HG03108 (cell line): ENCODE measurements at regions not wholly inside any gene's neighbourhood (a gene's known extent, or its start where the extent isn't known, plus 50 kb on each side); places are given as distances from the start of the nearest gene placed in this dataset.
"Not testable (repeated sequence)": the region's sequence is repeated elsewhere in the genome, so short reads cannot be mapped to it uniquely, and the experiment has no call there.

Source experiments
- ATAC-seq: cut with Tn5 transposase; IDR thresholded peaks from one replicate; pipeline ENCODE4 v1.9.1; 2021; ENCODE audit warnings: moderate library complexity; ENCODE audit not compliant: unreplicated experiment

DNA sequence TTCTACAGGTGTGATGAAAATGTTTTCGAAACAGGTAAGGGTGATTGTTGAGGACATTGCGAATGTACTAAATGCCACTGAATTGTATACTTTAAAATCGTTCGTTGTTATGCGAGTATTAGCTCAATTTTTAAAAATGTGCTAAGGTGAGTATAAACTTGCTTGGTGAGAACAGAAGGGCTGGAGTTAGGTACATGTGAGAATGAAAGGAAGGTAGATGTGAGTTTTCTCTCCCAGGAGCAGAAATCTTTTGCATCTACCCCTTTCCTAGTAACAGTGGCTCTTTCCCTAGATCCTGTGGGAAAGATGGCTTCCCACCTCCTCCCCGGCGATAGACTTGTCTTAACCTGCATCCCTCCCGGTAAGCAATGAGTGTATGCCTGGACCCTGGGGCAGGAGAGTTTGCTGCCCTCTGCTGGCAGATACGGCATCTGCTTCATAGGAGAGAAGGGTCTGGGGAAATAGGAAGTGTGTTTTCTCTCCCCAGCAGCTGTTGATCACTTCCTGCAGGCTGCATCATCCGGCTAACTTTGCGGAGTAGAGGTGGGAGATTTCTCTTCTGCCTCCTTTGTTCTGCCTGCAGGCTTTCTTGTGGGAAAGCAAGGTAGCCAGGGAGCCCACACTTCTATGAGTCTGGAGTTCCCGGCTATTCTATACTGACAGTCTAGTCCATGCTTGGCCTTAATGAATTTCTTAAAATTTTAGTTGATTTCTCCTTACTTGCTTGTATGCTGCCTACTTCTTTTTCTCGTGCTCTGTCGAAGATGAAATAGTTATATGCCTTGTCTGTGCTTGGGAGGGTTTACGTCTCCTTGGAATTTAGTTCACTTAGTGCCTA is 373.3 kb upstream of the SEMA6A start:
- peak; percentile 97 for ATAC-seq

DNA sequence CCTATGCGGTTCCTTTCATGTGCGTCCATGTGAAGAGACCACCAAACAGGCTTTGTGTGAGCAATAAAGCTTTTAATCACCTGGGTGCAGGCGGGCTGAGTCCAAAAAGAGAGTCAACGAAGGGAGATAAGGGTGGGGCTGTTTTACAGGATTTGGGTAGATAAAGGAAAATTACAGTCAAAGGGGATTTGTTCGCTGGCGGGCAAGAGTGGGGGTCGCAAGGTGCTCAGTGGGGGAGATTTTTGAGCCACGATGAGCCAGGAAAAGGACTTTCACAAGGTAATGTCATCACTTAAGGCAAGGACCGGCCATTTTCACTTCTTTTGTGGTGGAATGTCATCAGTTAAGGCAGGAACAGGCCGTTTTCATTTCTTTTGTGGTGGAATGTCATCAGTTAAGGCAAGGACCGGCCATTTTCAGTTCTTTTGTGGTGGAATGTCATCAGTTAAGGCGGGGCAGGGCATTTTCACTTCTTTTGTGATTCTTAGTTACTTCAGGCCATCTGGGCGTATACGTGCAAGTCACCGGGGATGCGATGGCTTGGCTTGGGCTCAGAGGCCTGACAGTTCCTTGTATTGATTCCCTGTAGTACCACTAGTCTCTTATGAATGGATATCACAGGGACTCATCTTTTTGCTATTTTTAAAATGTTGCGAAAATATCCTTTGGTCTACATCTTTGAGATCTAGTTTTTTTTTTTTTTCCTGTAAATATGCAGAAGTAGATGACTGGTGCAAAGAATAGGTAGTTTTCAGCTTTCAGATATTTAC is 371.2 kb upstream of the SEMA6A start:
- not testable (repeated sequence) for ATAC-seq

DNA sequence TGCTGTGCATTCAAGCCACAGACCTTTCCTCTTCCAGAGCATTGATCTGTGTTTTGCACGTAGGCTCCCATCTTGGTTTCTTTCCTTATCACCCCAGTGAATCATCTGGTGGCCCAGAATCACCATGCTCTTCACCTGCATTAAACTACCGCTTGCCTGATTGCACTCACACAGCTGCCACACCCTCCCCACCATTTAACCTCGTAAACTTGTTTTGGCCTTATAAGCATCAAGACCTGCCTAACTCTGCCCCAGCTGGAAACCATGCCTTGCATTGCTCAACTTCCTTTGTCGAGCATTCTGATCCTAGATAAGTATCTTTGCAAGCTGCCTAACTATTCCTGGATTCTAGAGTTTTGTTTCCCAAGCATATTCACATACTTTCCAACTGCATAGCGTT is 369.6 kb upstream of the SEMA6A start:
- ATAC-seq: no peak

DNA sequence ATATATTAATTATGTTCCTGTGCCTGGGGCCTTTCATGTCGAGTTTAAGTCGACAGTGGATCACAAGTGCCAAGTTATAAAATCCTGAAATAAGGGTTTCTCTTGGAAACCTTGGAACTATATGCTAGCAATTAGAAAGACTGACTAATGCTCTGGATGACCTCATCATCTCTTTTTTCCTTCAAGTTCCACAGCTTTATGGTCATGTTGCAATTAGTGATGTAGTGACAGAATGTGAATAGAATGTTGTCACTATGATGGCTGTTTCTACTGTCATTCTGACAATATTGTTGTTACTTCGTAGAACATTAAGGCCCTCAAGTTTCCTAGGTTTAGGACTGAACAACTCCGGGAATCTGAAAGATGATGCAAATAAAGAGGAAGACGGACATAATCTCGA is 368.0 kb upstream of the SEMA6A start:
- ATAC-seq: no peak

DNA sequence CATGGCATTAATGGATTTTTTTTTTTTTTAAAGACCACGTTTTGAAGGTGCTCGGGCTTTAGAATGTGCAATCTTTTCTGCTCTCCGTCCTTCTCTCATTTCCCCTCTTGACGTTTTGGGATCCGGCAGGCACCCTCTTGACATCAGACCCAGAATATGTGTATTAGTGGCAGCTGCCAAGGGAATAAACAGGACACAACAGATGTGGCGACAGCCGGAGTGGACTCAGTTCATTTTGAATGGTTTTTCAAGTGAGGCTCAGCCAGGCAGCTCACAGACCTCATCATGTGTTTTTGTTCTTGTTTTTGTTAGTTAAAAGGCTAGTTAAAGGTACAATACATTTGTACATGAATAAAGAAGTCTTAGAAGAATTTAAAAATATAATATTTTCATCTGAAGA is 365.0 kb upstream of the SEMA6A start:
- no peak for ATAC-seq

DNA sequence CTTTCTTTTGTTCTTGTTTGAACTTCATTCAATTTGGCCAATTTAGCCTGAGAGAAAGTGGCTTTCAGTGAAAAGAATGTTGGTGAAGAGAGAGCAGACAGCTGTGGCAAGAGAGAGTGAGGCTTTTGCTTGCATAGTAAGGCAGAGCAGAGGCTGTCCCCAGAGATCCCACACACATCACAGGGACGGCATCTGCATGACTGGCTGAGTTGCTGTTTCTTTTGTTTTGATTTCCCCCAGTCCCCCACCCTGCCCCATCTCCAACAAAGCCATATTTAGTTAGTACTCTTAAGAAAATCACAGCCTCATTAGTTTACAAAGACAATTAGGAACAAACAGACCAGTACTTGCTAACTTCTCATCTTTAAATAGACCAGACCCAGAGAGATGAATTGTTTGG is 363.9 kb upstream of the SEMA6A start:
- ATAC-seq: no peak

DNA sequence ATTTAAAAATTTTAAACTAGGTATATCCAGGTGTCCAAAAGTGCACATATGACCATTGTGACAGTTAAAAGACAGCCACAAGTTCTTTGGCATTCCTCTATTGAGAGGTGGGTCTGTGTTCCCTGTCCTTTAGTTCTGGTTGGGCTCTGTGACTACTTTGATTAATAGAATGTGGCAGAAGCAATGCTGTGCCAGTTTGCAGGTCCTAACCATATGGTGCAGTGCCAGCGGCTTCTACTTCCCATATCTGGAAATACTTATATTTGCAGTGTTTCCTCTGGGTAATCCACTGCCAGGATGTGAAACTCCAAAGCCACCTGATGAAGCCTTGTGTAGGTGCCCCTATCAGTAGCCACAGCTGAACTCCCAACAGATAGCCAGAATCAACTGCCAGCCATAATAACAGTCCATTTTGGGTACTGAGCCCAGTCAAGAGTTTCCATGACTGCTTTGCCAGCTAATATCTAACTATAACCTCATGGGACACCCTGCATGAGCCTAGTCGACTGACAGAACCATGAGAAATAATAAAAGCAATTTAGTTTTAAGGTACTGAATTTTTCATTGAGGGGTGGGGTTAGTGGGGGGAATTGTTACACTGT is 361.0 kb upstream of the SEMA6A start:
- no peak for ATAC-seq

DNA sequence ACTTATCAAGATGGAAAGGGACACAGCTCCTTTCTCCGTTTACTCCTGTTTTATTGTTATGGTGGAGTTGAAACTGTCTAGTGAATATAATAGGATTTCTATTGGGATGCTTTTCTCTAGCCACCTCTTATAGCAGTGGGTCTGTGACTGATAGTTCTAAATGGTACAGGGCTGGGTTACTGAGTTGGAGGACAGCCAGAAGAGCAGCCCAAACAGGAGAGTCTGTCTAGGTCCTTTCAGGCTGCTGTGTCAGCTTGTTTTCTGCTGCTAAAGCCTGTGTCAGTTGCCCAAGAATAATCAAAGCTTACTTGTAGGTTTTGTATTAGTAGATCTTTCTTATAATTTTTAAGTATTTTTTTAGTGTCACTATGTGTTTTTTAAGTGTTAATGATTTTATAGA is 356.0 kb upstream of the SEMA6A start:
- ATAC-seq: no peak

DNA sequence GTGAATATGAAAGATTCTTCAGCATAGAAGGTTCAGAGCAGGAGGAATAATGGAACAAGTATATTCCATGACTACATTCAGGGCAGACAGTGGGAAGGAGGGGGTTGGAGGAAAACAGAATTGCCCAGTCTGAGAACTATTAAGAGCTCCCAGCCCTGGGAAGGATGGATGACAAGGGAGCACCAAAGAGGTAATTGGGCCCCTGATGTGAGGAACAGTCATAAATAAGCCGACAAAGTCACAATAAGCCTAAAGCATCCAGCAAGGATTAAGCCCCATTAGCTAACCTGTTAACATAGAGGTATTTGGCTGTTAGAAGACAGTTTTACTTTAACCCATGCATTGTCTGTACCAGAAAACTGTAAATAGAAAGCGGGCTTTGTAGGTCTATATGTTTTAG is 348.7 kb upstream of the SEMA6A start:
- no peak for ATAC-seq

DNA sequence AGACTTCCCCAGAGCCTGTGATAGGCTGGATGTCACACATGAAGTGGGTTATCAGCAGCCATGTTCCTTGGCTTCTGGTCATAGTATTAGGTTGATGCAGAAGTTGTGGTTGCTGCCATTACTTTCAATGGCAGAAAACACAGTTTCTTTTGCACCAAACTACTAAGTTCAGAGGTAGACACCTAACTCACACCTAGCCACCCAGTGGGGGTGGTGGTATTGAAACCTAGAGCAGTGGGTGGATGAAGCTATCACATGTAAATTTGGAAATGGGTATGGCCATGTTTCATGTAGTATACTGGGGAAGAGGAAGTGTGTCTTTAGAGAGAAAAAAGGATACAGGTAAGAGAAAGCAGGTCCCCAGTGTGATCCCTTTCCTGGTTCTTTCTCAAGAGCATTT is 347.9 kb upstream of the SEMA6A start:
- no peak for ATAC-seq

DNA sequence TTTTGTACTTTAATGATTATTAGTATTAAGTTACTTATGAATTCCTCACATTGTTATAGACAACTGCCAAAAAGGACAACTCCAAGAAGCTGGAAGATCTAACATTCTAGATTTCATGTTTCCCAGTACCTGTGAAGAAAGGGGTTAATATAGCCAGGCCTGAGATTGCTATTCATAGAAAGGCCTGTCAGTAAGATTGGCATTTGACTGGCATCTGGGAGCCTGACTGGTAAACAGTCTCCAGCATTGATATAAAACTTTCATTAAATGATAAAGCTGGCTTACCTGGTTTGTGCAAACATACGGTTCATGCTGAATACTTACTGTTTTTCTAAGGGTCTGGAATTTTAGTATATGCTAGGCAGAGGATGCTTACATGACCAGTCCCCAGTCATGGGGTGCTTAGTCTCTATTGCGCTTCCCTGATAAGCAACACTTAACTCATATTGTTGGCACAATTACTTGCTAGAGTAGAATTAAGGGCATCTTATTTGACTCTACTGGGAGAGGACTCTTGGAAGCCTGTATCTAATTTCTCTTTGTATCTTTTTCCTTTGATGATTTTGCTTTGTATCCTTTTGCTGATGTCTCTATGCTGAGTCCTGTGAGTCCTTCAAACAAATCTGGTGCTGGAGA is 340.4 kb upstream of the SEMA6A start:
- no peak for ATAC-seq

DNA sequence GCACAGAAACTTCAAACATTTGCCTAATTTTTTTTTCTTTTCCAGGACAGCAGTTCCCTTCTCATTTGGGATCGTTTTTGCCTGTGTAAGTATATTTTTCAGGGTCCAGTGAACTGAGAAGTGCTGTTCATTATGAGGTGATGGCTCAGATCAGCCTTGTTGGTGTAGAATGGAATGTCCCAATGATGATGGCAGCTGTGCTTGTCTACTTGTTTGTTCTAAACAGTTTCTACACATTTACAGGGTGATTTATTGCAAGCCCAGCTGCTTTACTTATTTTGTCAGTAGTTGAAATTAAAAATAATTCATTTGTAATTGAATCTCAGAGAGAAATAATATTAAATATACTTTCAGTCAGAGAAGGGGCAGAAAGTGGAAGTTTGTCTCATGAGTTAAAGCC is 337.6 kb upstream of the SEMA6A start:
- no peak for ATAC-seq

DNA sequence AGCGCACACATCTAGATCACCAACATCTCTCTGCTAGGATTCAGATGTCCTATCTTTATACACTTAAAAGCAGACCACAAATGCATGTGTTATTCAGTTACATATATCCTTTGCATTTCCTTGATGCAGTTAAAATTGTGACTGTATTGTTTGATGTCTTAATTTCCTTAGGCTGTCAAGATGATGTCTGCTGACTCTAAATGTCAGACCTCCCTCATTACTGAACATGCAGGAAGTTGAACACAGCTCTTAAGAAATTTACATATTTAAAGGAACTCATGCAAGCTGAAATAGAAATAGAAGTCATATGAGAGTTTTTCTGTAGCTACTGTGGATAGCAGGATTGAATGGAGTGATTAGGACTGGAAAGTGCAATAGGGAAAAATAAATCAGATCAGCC is 336.5 kb upstream of the SEMA6A start:
- ATAC-seq: no peak

DNA sequence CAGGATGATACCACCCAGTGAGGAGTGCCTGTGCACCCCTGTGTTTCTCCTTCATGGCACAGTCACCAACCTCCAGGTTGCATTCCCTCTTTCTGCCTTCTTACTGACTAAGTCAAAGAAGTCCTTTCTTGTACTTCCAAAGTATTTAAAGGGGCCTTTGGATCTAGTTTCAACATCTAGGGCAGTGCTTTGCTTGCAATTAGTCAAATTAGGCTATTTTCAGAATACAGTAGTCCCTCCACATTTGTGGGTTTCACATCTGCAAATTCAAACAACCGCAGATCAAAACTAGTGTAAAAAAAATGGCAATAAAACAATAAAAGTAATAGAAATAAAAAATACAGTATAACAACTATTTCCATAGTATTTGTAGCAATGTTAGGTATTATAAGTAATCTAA is 333.9 kb upstream of the SEMA6A start:
- ATAC-seq: no peak

DNA sequence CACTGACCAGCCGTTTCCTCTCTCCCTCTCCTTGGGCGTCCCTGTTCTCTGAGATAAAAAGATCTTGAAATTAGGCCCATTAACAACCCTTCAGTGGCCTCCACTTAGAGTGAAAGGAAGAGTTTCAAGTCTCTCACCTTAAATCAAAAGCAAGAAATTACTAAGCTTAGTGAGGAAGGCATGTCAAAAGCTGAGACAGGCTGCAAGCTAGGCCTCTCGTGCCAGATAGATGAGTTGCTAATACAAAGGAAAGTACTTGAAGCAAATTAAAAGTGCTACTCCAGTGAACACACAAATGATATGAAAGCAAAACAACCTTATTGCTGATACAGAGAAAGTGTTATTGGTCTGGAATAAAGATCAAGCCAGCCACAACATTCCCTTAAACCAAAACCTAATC is 331.3 kb upstream of the SEMA6A start:
- no peak for ATAC-seq

DNA sequence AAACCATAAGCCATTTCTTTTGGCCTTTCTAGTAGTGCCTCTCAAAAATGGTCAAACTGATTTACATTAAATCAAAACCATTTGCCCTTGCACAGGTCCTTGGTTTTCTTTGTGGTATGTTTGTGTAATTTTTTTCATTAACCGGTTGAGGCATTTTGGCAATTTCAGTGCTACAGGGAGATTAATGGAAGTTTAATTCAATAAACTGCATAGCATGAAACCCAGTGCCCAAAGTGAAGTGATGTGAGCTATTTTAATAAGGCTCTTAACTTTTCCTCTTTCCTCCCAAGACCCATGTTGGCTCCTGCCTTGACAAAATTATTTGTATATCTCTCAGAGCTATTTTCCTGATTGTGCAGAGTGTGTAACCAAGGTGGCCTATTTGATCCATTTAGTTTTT is 326.2 kb upstream of the SEMA6A start:
- ATAC-seq: no peak

DNA sequence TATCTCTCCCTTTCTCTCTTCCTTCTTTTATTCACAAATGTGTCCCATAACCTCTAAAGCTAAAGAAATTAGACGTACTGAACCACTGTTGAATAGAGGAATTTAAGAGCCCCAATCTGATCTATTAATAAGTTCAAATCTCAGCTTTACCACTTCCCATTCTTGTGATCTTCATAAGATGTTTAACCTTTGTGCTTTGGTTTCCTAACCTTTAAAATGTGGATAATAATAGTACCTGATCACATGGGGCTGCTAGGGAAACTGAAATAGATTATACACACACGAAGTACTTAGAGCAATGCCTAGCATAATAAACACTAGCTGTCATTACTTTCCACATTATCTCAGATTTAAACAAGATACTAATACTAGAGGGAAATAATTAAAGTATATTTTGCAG is 324.3 kb upstream of the SEMA6A start:
- no peak for ATAC-seq

DNA sequence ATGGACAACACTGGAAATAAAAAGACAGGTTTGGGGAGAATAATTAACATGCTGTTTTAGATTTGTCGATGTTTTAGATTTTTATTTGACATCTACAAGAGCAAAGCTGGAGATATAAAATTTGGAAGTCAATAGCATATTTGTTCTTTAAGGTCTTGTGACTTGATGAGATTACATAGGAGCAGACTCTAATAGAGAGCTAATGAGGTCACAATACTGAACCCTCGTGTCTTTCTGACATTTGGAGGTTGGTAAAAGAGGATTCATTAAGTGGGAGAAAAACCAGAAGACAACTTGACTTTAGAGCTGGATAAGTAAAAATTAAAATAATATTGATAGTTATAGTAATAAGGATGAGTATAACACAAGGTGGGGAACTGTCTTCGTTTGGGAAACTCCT is 322.7 kb upstream of the SEMA6A start:
- ATAC-seq: no peak

DNA sequence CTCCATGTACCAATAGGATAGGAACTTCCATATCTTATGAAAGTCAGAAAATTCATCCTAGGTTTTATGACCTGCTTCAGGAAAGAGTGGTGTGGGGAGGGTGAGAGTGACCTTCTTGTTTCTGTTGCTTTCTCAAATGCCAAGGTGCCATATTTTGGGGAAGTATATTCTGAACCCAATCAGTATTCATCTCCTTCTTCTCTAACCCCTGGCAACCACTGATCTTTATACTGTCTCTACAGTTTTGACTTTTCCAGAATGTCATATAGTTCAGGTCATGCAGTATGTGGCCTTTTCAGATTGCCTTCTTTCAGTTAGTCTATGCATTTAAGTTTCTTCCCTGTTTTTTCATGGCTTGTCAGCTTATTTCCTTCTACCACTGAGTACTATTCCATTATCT is 321.4 kb upstream of the SEMA6A start:
- ATAC-seq: no peak

DNA sequence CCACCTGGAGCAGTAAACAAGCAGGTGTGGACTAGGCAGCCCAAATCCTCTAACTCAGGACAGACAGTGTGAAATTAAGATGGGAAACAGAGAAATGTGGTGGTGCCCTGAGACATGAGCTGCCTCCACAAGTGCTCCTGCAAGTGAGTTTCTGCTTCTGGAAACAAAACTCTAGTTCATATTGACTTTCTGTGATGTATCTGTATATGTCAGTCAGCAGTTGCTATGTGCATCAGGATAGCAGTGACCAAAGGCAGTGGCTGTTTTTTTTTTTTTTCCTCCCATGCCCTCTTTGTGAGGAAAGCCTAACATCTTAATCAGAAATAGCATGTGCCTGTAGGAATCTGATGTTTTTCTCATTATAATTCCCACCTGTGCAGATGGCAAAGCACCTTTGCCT is 318.4 kb upstream of the SEMA6A start:
- ATAC-seq: no peak

DNA sequence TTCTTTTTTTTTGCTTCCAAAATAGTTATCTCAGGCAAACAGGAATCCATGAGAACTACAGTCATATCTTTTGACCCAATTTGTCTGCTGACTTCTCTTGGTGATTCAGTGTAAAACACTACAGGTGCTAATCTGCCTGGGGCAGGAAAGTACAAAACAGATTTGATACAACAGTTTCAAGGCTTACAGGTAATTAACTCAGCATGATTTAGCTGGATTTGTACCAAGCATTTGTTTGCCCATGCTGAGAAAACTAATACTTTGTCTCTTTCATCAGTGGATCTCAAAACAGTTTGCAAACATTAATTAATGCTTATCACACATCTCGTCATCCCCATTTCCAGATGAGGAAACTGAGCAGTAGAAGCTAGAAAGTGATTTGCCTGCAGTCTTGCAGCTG is 312.5 kb upstream of the SEMA6A start:
- ATAC-seq: no peak

DNA sequence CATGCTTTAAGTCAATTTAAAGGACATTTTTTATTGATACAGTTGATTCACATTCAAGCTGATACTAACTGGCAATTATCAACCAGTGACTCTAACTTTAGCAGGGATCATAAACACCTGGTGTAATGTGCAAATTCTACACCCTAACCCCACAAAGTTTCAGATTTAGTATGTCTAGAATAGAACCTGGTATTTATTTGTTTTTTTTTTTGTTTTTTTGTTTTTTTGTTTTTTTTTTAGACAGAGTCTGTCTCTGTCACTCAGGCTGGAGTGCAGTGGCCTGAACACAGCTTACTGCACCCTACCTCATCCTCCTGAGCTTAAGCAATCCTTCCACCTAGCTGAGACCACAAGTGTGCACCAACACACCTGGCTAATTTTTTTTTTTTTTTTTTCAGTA is 311.2 kb upstream of the SEMA6A start:
- peak; percentile 64 for ATAC-seq
